HEK293T (cell line): ENCODE measurements at regions not wholly inside any gene's neighbourhood (a gene's known extent, or its start where the extent isn't known, plus 50 kb on each side); places are given as distances from the start of the nearest gene placed in this dataset.
"Not testable (repeated sequence)": the region's sequence is repeated elsewhere in the genome, so short reads cannot be mapped to it uniquely, and the experiment has no call there.

Source experiments
- CTCF ChIA-PET: fragments of 350-600 bp; formaldehyde crosslinking; extraction: SDS; loops from one replicate; lab custom pipeline; 2021; ENCODE audit warnings: antibody characterized with exemption, inconsistent platforms; lab: Yijun Ruan, JAX
- POLR2A ChIA-PET: fragments of 350-600 bp; formaldehyde crosslinking; extraction: SDS; loops from one replicate; lab custom pipeline; 2020; ENCODE audit warnings: antibody characterized with exemption, inconsistent platforms; lab: Yijun Ruan, JAX
- DNase-seq: peaks from one replicate; pipeline ENCODE4 v3.0.0; 2012; ENCODE audit warnings: mixed read lengths; ENCODE audit errors: extremely low spot score
- ARNT ChIP-seq: fragments of 450-650 bp; IDR thresholded peaks from 2 replicates; pipeline ENCODE4 v1.6.1; 2017; ENCODE audit warnings: mild to moderate bottlenecking
- BHLHE40 ChIP-seq: fragments of 450-650 bp; IDR thresholded peaks from 2 replicates; pipeline ENCODE4 v1.6.1; 2016; ENCODE audit warnings: mild to moderate bottlenecking, moderate library complexity, borderline replicate concordance
- CTBP1 ChIP-seq: fragments of 450-650 bp; IDR thresholded peaks from 2 replicates; pipeline ENCODE4 v1.6.1; 2016; ENCODE audit warnings: borderline replicate concordance
- ELF4 ChIP-seq: fragments of 450-650 bp; IDR thresholded peaks from 2 replicates; pipeline ENCODE4 v1.6.1; 2017; ENCODE audit warnings: antibody characterized with exemption
- FOXA1 ChIP-seq: fragments of 450-650 bp; IDR thresholded peaks from 2 replicates; pipeline ENCODE4 v1.6.1; 2016; ENCODE audit warnings: mild to moderate bottlenecking
- FOXK2 ChIP-seq: fragments of 450-650 bp; IDR thresholded peaks from 2 replicates; pipeline ENCODE4 v1.6.1; 2016; ENCODE audit warnings: mild to moderate bottlenecking
- FOXM1 ChIP-seq: fragments of 450-650 bp; IDR thresholded peaks from 2 replicates; pipeline ENCODE4 v1.6.1; 2017; ENCODE audit warnings: mild to moderate bottlenecking, borderline replicate concordance
- HDGF ChIP-seq: fragments of 450-650 bp; IDR thresholded peaks from 2 replicates; pipeline ENCODE4 v1.6.1; 2017; ENCODE audit warnings: antibody characterized with exemption, borderline replicate concordance
- L3MBTL2 ChIP-seq: fragments of 450-650 bp; conservative IDR thresholded peaks from 2 replicates; pipeline ENCODE4 v1.6.1; 2016; ENCODE audit warnings: mild to moderate bottlenecking
- LEF1 ChIP-seq: fragments of 450-650 bp; IDR thresholded peaks from 2 replicates; pipeline ENCODE4 v1.6.1; 2017; ENCODE audit warnings: mild to moderate bottlenecking, borderline replicate concordance
- NFRKB ChIP-seq: fragments of 450-650 bp; IDR thresholded peaks from 2 replicates; pipeline ENCODE4 v1.6.1; 2016; ENCODE audit warnings: mild to moderate bottlenecking, moderate library complexity
- SP1 ChIP-seq: fragments of 450-650 bp; IDR thresholded peaks from 2 replicates; pipeline ENCODE4 v1.6.1; 2017
- SUZ12 ChIP-seq: fragments of 450-650 bp; IDR thresholded peaks from 2 replicates; pipeline ENCODE4 v1.6.1; 2016; ENCODE audit warnings: mild to moderate bottlenecking
- TARDBP ChIP-seq: fragments of 450-650 bp; IDR thresholded peaks from 2 replicates; pipeline ENCODE4 v1.6.1; 2016
- ZNF384 ChIP-seq: fragments of 450-650 bp; IDR thresholded peaks from 2 replicates; pipeline ENCODE4 v1.6.1; 2016
- TF ChIP-seq, protein P1 (sequence below): fragments of 450-650 bp; IDR thresholded peaks from 2 replicates; pipeline ENCODE4 v1.6.1; 2016

DNA sequence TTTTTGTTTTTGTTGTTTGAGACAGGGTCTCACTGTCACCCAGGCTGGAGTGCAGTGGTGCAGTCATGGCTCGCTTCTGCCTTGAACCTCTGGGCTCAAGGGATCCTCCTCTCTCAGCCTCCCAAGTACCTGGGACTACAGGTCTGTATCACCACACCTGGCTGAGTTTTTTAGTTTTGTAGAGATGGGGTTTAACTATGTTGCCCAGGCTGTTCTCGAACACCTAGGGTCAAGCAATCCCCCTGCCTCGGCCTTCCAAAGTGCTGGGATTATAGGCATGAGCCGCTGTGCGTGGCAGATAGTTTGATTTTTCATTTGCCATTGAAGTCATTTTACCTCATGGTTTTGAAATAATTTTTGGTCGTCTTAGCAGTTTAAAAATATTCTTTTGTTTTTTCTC, 94.3 kb upstream of the EIF5 start:
- TF ChIP-seq FOXM1 (no peak), SP1 (no peak), ARNT (no peak), TARDBP (no peak), ELF4 (no peak), ZNF384 (no peak), FOXA1 (no peak), FOXK2 (no peak), SUZ12 (no peak), BHLHE40 (no peak)
- TF ChIP-seq, protein P1, sequence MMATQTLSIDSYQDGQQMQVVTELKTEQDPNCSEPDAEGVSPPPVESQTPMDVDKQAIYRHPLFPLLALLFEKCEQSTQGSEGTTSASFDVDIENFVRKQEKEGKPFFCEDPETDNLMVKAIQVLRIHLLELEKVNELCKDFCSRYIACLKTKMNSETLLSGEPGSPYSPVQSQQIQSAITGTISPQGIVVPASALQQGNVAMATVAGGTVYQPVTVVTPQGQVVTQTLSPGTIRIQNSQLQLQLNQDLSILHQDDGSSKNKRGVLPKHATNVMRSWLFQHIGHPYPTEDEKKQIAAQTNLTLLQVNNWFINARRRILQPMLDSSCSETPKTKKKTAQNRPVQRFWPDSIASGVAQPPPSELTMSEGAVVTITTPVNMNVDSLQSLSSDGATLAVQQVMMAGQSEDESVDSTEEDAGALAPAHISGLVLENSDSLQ, result no peak
- CTCF ChIA-PET, result no interaction called here
- DNase-seq, result no peak
- POLR2A ChIA-PET, result no interaction called here

DNA sequence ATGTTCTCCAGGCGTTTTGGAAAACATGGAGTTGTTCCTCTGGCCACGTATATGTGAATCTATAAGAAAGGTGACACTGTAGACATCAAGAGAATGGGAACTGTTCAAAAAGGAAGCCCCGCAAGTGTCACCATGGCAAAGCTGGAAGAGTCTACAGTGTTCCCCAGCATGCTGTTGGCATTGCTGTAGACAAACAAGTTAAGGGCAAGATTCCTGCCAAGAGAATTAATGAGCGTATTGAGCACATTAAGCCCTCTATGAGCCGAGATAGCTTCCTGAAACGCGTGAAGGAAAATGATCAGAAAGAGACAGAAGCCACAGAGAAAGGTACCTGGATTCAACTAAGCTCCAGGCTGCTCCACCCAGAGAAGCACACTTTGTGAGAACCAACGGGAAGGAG, 92.5 kb upstream of the EIF5 start:
- CTCF ChIA-PET, result no interaction called here
- DNase-seq, result no peak
- POLR2A ChIA-PET, result no interaction called here
- TF ChIP-seq FOXK2 (no peak), NFRKB (no peak)
- TF ChIP-seq, protein P1, result no peak

DNA sequence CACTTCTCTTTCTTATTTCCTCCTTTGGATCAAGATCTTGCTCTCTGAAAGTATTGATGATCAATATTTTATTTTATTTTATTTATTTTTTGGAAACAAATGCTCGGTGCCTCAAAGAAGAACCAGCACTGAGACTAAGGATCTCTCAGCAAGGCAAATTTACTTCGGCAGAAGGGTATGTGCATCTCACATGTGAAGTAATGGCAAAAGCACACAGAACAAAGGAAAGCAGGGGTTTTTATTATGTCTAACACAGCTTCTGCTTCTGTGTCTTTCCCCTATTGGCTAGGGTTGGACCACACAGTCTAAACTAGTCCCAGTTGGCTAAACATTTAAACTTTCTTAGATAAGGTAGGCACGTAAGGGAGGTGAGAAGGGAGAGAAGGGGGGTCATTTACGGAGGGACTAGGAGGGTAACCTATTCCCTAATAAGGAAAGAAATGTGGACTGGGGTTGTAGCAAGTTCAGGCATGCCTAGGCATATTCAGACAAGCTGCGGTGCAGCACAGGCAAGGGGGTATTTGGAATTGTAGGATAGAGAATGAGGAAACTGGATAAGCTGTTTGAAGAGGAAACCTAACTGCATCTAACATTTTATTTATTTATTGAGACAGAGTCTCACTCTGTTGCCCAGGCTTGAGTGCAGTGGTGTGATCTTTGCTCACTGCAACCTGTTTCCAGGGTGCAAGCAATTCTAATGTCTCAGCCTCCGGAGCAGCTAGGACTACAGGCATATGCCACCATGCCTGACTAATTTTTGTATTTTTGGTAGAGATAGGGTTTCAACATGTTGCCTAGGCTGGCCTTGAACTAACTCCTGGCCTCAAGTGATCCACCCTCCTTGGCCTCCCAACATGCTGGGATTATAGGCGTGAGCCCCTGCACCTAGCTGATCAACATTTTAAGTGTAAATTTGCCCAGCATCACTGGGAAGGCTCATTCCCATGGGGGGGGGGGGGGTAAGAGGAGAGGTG, 90.0 kb upstream of the EIF5 start:
- ChIA-PET CTCF (no interaction called here), POLR2A (no interaction called here)
- TF ChIP-seq L3MBTL2 (peak; percentile 15; the same call in 1 of the 2 replicates), ARNT (no peak)
- DNase-seq, result no peak

DNA sequence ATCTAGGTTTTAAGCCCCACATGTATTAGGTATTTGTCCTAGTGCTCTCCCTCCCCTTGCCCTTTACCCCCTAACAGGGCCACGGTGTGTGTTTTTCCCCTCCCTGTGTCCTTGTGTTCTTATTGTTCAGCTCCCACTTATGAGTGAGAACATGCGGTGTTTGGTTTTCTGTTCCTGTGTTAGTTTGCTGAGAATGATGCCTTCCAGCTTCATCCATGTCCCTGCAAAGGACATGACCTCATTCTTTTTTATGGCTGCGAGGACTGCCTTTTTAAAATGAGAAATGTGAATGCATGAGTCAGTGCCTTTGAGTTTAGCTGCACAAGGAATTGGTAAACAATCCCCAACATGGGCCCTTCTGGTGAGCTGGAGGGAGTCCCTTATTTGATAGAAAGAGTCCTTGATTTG, 88.4 kb upstream of the EIF5 start:
- POLR2A ChIA-PET, result not testable (repeated sequence)
- peak; percentile 6 for DNase-seq
- CTCF ChIA-PET, result interaction anchor here (0.6 to 1.0 kb wide), 2 partner anchors 91 to 141 kb away, joined by 3 to 6 read pairs; no protein-coding TSS in a partner anchor

DNA sequence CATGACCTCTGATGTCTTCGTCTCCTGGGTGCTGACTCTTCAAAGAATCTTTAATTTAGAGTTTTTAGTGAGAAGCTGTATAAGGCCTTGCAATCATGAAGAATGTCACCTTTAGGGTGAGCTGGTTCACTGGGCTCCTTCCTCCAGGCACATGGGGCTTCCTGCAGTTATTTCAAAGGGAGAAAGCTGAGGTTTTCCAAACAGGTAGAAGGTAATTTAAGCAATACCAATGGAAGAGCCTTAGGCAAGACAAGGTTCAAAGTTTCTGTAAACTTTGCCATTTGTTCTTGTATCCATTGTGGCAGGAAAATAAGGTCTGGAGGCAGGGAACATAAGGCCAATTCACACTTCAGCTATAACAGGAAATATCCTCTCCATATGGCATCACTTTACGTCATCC, 88.0 kb upstream of the EIF5 start:
- ChIA-PET CTCF (interaction anchor here (0.6 to 1.0 kb wide), 3 partner anchors 50 to 141 kb away, joined by 3 to 6 read pairs (median 3); no protein-coding TSS in a partner anchor), POLR2A (interaction anchor here (0.6 kb wide), 1 partner anchor 35 kb away, joined by 3 read pairs; no protein-coding TSS in a partner anchor)
- no peak for TF ChIP-seq FOXM1
- TF ChIP-seq HDGF, result no peak
- no peak for TF ChIP-seq NFRKB
- TF ChIP-seq L3MBTL2, result no peak
- TF ChIP-seq, protein P1, result no peak
- no peak for TF ChIP-seq FOXK2
- TF ChIP-seq SP1, result no peak
- TF ChIP-seq ARNT, result no peak
- no peak for TF ChIP-seq SUZ12
- TF ChIP-seq LEF1, result no peak
- TF ChIP-seq TARDBP, result no peak
- TF ChIP-seq ELF4, result no peak
- TF ChIP-seq CTBP1, result no peak
- no peak for TF ChIP-seq FOXA1
- TF ChIP-seq BHLHE40, result no peak
- TF ChIP-seq ZNF384, result no peak
- no peak for DNase-seq

DNA sequence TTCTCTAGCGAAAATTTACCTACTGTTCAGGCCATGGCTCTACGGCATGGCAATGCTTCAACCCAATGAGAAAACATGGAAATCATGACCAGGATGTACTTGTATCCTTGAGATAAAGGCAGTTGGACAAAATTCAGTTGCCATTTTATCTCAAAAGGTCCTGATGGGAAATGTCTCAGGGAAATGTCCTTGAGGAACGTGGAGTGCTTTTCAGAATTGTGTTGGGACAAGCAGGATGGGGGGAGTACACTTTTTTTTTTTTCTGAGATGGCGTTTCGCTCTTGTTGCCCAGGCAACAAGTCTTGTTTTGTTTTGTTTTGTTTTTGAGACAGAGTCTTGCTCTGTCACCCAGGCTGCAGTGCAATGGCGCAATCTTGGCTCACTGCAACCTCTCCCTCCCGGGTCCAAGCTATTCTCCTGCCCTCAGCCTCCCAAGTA, 86.8 kb upstream of the EIF5 start:
- no peak for DNase-seq
- POLR2A ChIA-PET, result no interaction called here
- CTCF ChIA-PET, result no interaction called here
- no peak for TF ChIP-seq FOXK2
- TF ChIP-seq SUZ12, result no peak

DNA sequence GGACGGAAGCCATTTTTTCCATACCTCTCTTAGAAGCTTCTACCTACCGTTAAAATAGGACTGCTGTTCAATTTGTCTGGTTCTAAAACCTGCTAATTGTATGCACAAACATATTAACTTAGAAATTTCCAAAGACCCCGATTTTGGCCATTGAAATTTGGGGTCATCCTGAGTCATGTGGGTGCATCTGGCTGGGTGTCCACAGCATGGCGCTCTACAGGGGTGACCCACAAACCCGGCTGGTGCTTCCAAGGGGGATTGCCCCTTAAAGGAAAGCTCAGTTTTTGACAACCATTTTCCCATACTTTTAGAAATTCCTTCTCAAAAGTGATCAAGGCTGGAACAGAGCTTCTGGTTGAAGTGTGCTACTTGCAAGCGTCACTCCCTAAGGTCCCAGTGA, 83.9 kb upstream of the EIF5 start:
- ChIA-PET POLR2A (interaction anchor here (0.8 kb wide), 1 partner anchor 84 kb away, joined by 3 read pairs; the partner anchor contains the start of gene EIF5), CTCF (interaction anchor here (0.7 kb wide), 1 partner anchor 84 kb away, joined by 3 read pairs; the partner anchor contains the start of gene EIF5)
- TF ChIP-seq ARNT, result no peak
- no peak for TF ChIP-seq LEF1
- no peak for TF ChIP-seq FOXM1
- no peak for TF ChIP-seq FOXA1
- no peak for TF ChIP-seq CTBP1
- TF ChIP-seq, protein P1, result no peak
- TF ChIP-seq TARDBP, result no peak
- no peak for TF ChIP-seq HDGF
- TF ChIP-seq BHLHE40, result no peak
- TF ChIP-seq SP1, result no peak
- no peak for TF ChIP-seq L3MBTL2
- no peak for TF ChIP-seq FOXK2
- TF ChIP-seq SUZ12, result no peak
- TF ChIP-seq ELF4, result no peak
- TF ChIP-seq ZNF384, result no peak
- TF ChIP-seq NFRKB, result no peak
- no peak for DNase-seq
